GM23338 (cell line): ENCODE measurements at regions not wholly inside any gene's neighbourhood (a gene's known extent, or its start where the extent isn't known, plus 50 kb on each side); places are given as distances from the start of the nearest gene placed in this dataset.

Source experiments
- ATAC-seq: fragments of 200-7000 bp; cut with Tn5 transposase; 3 replicates; pipeline ENCODE4 v1.9.1; 2020
- DNase-seq: peaks from one replicate; pipeline ENCODE4 v3.0.0-alpha.2; 2015; ENCODE audit warnings: low spot score
- H2AFZ ChIP-seq: fragments of 200-600 bp; sonication (generic); 2 replicates; pipeline ENCODE4 v1.8.0; 2016; ENCODE audit warnings: antibody characterized with exemption, mild to moderate bottlenecking, moderate library complexity
- H3F3A ChIP-seq: fragments of 200-600 bp; sonication (generic); replicated peaks from 2 replicates; pipeline ENCODE4 v1.8.0; 2017; ENCODE audit warnings: antibody characterized with exemption, mixed run types, low read depth
- H3K27ac ChIP-seq: fragments of 200-600 bp; sonication (generic); 2 replicates; pipeline ENCODE4 v1.6.1; 2016; ENCODE audit warnings: low read depth
- H3K27me3 ChIP-seq: fragments of 200-600 bp; sonication (generic); 2 replicates; pipeline ENCODE4 v1.8.0; 2016; ENCODE audit warnings: mild to moderate bottlenecking, mixed run types, moderate library complexity; ENCODE audit not compliant: insufficient read depth
- H3K36me3 ChIP-seq: fragments of 200-600 bp; sonication (generic); 2 replicates; pipeline ENCODE4 v1.8.0; 2016; ENCODE audit warnings: mild to moderate bottlenecking; ENCODE audit not compliant: insufficient read depth
- H3K4me1 ChIP-seq: fragments of 200-600 bp; sonication (generic); 2 replicates; pipeline ENCODE4 v1.8.0; 2016; ENCODE audit warnings: mild to moderate bottlenecking, moderate library complexity; ENCODE audit not compliant: insufficient read depth
- H3K4me2 ChIP-seq: fragments of 200-600 bp; sonication (generic); 2 replicates; pipeline ENCODE4 v1.7.1; 2017; ENCODE audit warnings: mixed run types
- H3K4me3 ChIP-seq: fragments of 200-600 bp; sonication (generic); 2 replicates; pipeline ENCODE4 v1.6.1; 2016; ENCODE audit warnings: mixed run types
- H3K79me2 ChIP-seq: fragments of 200-600 bp; sonication (generic); replicated peaks from 2 replicates; pipeline ENCODE4 v1.8.0; 2017; ENCODE audit warnings: mild to moderate bottlenecking; ENCODE audit not compliant: insufficient read depth
- H3K9me2 ChIP-seq: fragments of 200-600 bp; sonication (generic); 2 replicates; pipeline ENCODE4 v1.8.0; 2017; ENCODE audit not compliant: insufficient read depth
- H4K20me1 ChIP-seq: fragments of 200-600 bp; sonication (generic); replicated peaks from 2 replicates; pipeline ENCODE4 v1.8.0; 2017; ENCODE audit warnings: mild to moderate bottlenecking; ENCODE audit not compliant: insufficient read depth
- H3K27ac Mint-ChIP-seq: 2 replicates; pipeline ENCODE4 v1.8.0; 2020; ENCODE audit warnings: inconsistent platforms, mild to moderate bottlenecking, moderate library complexity, mixed read lengths
- H3K27me3 Mint-ChIP-seq: 3 replicates; pipeline ENCODE4 v1.8.0; 2022; ENCODE audit warnings: low read depth, mild to moderate bottlenecking, moderate library complexity, mixed read lengths, inconsistent platforms; ENCODE audit not compliant: insufficient read depth, poor library complexity
- H3K36me3 Mint-ChIP-seq: 3 replicates; pipeline ENCODE4 v1.8.0; 2021; ENCODE audit warnings: low read depth, mild to moderate bottlenecking, inconsistent platforms, moderate library complexity, mixed read lengths
- H3K4me1 Mint-ChIP-seq: 3 replicates; pipeline ENCODE4 v1.8.0; 2020; ENCODE audit warnings: mild to moderate bottlenecking, inconsistent platforms, mixed read lengths
- H3K4me3 Mint-ChIP-seq: 3 replicates; pipeline ENCODE4 v1.8.0; 2021; ENCODE audit warnings: moderate library complexity, mild to moderate bottlenecking, inconsistent platforms, mixed read lengths
- H3K9me3 Mint-ChIP-seq: 3 replicates; pipeline ENCODE4 v1.8.0; 2020; ENCODE audit warnings: moderate library complexity, mild to moderate bottlenecking, inconsistent platforms, mixed read lengths
- CREB1 ChIP-seq: fragments of 250-450 bp; sonication (Bioruptor Pico); IDR thresholded peaks from 2 replicates; pipeline ENCODE4 v1.5.0; 2020; ENCODE audit warnings: low read depth, mild to moderate bottlenecking, moderate library complexity
- EZH2 ChIP-seq: fragments of 200-600 bp; sonication (generic); IDR thresholded peaks from one replicate; pipeline ENCODE4 v1.8.0; 2017; ENCODE audit warnings: antibody characterized with exemption, mild to moderate bottlenecking, low read depth; ENCODE audit not compliant: unreplicated experiment
- EZH2phosphoT487 ChIP-seq: fragments of 200-600 bp; sonication (generic); IDR thresholded peaks from one replicate; pipeline ENCODE4 v1.8.1; 2018; ENCODE audit warnings: antibody characterized with exemption; ENCODE audit not compliant: unreplicated experiment
- JUNB ChIP-seq: IDR thresholded peaks from one replicate; pipeline ENCODE4 v1.6.1; 2016; ENCODE audit warnings: antibody characterized with exemption; ENCODE audit not compliant: unreplicated experiment
- NANOG ChIP-seq: IDR thresholded peaks from 2 replicates; pipeline ENCODE4 v1.6.1; 2016; ENCODE audit warnings: antibody characterized with exemption, borderline replicate concordance
- POLR2AphosphoS5 ChIP-seq: IDR thresholded peaks from 2 replicates; pipeline ENCODE4 v1.6.1; 2016; ENCODE audit warnings: antibody characterized with exemption, low read depth
- STAT1 ChIP-seq: IDR thresholded peaks from one replicate; pipeline ENCODE4 v1.6.1; 2016; ENCODE audit warnings: antibody characterized with exemption; ENCODE audit not compliant: unreplicated experiment
- ZNF114 ChIP-seq: fragments of 250-450 bp; sonication (Bioruptor Pico); IDR thresholded peaks from 2 replicates; pipeline ENCODE4 v1.5.0; 2020; ENCODE audit warnings: mild to moderate bottlenecking, moderate library complexity
- ZNF331 ChIP-seq: fragments of 250-450 bp; sonication (Bioruptor Pico); IDR thresholded peaks from 2 replicates; pipeline ENCODE4 v1.5.0; 2020; ENCODE audit warnings: low read depth, mild to moderate bottlenecking, moderate library complexity
- TF ChIP-seq, protein P1 (sequence below): fragments of 250-450 bp; sonication (Bioruptor Pico); IDR thresholded peaks from 2 replicates; pipeline ENCODE4 v1.5.0; 2020; ENCODE audit warnings: mild to moderate bottlenecking, moderate library complexity
- TF ChIP-seq, protein P2 (sequence below), 2 experiments: fragments of 200-600 bp in 1 of 2; sonication (generic) in 1 of 2; conservative IDR thresholded peaks; 2 replicates each; pipeline versions ENCODE4 v1.5.1 to v1.6.1; 2016 to 2017; ENCODE audit warnings: antibody characterized with exemption in 2 of 2, low read depth in 2 of 2, mild to moderate bottlenecking in 2 of 2, moderate library complexity in 1 of 2
- TF ChIP-seq, protein P3 (sequence below): IDR thresholded peaks from one replicate; pipeline ENCODE4 v1.6.1; 2018; ENCODE audit warnings: antibody characterized with exemption; ENCODE audit not compliant: unreplicated experiment
- TF ChIP-seq, protein P4 (sequence below): IDR thresholded peaks from 2 replicates; pipeline ENCODE4 v1.6.1; 2016; ENCODE audit warnings: antibody characterized with exemption

- TF ChIP-seq, protein P1, sequence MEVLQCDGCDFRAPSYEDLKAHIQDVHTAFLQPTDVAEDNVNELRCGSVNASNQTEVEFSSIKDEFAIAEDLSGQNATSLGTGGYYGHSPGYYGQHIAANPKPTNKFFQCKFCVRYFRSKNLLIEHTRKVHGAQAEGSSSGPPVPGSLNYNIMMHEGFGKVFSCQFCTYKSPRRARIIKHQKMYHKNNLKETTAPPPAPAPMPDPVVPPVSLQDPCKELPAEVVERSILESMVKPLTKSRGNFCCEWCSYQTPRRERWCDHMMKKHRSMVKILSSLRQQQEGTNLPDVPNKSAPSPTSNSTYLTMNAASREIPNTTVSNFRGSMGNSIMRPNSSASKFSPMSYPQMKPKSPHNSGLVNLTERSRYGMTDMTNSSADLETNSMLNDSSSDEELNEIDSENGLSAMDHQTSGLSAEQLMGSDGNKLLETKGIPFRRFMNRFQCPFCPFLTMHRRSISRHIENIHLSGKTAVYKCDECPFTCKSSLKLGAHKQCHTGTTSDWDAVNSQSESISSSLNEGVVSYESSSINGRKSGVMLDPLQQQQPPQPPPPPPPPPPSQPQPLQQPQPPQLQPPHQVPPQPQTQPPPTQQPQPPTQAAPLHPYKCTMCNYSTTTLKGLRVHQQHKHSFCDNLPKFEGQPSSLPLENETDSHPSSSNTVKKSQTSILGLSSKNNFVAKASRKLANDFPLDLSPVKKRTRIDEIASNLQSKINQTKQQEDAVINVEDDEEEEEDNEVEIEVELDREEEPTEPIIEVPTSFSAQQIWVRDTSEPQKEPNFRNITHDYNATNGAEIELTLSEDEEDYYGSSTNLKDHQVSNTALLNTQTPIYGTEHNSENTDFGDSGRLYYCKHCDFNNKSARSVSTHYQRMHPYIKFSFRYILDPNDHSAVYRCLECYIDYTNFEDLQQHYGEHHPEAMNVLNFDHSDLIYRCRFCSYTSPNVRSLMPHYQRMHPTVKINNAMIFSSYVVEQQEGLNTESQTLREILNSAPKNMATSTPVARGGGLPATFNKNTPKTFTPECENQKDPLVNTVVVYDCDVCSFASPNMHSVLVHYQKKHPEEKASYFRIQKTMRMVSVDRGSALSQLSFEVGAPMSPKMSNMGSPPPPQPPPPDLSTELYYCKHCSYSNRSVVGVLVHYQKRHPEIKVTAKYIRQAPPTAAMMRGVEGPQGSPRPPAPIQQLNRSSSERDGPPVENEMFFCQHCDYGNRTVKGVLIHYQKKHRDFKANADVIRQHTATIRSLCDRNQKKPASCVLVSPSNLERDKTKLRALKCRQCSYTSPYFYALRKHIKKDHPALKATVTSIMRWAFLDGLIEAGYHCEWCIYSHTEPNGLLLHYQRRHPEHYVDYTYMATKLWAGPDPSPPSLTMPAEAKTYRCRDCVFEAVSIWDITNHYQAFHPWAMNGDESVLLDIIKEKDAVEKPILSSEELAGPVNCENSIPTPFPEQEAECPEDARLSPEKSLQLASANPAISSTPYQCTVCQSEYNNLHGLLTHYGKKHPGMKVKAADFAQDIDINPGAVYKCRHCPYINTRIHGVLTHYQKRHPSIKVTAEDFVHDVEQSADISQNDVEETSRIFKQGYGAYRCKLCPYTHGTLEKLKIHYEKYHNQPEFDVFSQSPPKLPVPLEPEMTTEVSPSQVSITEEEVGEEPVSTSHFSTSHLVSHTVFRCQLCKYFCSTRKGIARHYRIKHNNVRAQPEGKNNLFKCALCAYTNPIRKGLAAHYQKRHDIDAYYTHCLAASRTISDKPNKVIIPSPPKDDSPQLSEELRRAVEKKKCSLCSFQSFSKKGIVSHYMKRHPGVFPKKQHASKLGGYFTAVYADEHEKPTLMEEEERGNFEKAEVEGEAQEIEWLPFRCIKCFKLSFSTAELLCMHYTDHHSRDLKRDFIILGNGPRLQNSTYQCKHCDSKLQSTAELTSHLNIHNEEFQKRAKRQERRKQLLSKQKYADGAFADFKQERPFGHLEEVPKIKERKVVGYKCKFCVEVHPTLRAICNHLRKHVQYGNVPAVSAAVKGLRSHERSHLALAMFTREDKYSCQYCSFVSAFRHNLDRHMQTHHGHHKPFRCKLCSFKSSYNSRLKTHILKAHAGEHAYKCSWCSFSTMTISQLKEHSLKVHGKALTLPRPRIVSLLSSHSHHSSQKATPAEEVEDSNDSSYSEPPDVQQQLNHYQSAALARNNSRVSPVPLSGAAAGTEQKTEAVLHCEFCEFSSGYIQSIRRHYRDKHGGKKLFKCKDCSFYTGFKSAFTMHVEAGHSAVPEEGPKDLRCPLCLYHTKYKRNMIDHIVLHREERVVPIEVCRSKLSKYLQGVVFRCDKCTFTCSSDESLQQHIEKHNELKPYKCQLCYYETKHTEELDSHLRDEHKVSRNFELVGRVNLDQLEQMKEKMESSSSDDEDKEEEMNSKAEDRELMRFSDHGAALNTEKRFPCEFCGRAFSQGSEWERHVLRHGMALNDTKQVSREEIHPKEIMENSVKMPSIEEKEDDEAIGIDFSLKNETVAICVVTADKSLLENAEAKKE (CRISPR knock-in tag): no peak
- no peak for TF ChIP-seq ZNF114 (CRISPR knock-in tag)
These were observed 215.4 kb downstream of the KCNE4 start (continued) for GRCh38 chr2:223267160-223267951.

GRCh38 chr2:223269386-223269785, 217.4 kb downstream of the KCNE4 start:
- Mint-ChIP-seq H3K36me3 (no peaks in the 10 kb centered on the region), H3K27me3 (peaks cover 3% of the 10 kb centered on the region), H3K27ac (no peak overlapping the region), H3K9me3 (no peaks in the 10 kb centered on the region), H3K4me1 (no peaks in the 10 kb centered on the region), H3K4me3 (no peak overlapping the region)
- Histone ChIP-seq H3K27me3 (no peaks in the 10 kb centered on the region), H3K79me2 (no peaks in the 10 kb centered on the region), H3K4me1 (no peaks in the 10 kb centered on the region), H3K36me3 (no peaks in the 10 kb centered on the region), H3K27ac (no peak overlapping the region), H3F3A (no peaks in the 10 kb centered on the region), H4K20me1 (no peaks in the 10 kb centered on the region), H2AFZ (no peak overlapping the region), H3K4me3 (no peak overlapping the region), H3K4me2 (no peak overlapping the region), H3K9me2 (no peaks in the 10 kb centered on the region)
- ATAC-seq (no peak), DNase-seq (no peak)
- TF ChIP-seq POLR2AphosphoS5 (no peak), CREB1 (no peak), JUNB (no peak), ZNF114 (CRISPR knock-in tag) (no peak), ZNF331 (CRISPR knock-in tag) (no peak), EZH2phosphoT487 (no peak), EZH2 (no peak), STAT1 (no peak), NANOG (no peak)
- TF ChIP-seq, protein P2, sequence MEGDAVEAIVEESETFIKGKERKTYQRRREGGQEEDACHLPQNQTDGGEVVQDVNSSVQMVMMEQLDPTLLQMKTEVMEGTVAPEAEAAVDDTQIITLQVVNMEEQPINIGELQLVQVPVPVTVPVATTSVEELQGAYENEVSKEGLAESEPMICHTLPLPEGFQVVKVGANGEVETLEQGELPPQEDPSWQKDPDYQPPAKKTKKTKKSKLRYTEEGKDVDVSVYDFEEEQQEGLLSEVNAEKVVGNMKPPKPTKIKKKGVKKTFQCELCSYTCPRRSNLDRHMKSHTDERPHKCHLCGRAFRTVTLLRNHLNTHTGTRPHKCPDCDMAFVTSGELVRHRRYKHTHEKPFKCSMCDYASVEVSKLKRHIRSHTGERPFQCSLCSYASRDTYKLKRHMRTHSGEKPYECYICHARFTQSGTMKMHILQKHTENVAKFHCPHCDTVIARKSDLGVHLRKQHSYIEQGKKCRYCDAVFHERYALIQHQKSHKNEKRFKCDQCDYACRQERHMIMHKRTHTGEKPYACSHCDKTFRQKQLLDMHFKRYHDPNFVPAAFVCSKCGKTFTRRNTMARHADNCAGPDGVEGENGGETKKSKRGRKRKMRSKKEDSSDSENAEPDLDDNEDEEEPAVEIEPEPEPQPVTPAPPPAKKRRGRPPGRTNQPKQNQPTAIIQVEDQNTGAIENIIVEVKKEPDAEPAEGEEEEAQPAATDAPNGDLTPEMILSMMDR (conservative IDR thresholded peaks at IDR 0.05; ENCODE audit: low read depth in 2 of 2): no peak
- TF ChIP-seq, protein P3, sequence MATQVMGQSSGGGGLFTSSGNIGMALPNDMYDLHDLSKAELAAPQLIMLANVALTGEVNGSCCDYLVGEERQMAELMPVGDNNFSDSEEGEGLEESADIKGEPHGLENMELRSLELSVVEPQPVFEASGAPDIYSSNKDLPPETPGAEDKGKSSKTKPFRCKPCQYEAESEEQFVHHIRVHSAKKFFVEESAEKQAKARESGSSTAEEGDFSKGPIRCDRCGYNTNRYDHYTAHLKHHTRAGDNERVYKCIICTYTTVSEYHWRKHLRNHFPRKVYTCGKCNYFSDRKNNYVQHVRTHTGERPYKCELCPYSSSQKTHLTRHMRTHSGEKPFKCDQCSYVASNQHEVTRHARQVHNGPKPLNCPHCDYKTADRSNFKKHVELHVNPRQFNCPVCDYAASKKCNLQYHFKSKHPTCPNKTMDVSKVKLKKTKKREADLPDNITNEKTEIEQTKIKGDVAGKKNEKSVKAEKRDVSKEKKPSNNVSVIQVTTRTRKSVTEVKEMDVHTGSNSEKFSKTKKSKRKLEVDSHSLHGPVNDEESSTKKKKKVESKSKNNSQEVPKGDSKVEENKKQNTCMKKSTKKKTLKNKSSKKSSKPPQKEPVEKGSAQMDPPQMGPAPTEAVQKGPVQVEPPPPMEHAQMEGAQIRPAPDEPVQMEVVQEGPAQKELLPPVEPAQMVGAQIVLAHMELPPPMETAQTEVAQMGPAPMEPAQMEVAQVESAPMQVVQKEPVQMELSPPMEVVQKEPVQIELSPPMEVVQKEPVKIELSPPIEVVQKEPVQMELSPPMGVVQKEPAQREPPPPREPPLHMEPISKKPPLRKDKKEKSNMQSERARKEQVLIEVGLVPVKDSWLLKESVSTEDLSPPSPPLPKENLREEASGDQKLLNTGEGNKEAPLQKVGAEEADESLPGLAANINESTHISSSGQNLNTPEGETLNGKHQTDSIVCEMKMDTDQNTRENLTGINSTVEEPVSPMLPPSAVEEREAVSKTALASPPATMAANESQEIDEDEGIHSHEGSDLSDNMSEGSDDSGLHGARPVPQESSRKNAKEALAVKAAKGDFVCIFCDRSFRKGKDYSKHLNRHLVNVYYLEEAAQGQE: no peak
- TF ChIP-seq, protein P4, sequence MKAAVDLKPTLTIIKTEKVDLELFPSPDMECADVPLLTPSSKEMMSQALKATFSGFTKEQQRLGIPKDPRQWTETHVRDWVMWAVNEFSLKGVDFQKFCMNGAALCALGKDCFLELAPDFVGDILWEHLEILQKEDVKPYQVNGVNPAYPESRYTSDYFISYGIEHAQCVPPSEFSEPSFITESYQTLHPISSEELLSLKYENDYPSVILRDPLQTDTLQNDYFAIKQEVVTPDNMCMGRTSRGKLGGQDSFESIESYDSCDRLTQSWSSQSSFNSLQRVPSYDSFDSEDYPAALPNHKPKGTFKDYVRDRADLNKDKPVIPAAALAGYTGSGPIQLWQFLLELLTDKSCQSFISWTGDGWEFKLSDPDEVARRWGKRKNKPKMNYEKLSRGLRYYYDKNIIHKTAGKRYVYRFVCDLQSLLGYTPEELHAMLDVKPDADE: no peak
